ENCODE measurements at regions not wholly inside any gene's neighbourhood (a gene's known extent, or its start where the extent isn't known, plus 50 kb on each side); places are given as distances from the start of the nearest gene placed in this dataset.
"Not testable (repeated sequence)": the region's sequence is repeated elsewhere in the genome, so short reads cannot be mapped to it uniquely, and the experiment has no call there.

GRCh38 chr9:129551393-129551973 is 69.4 kb downstream of the C9orf50 start:
- intact Hi-C loops (cut with DNase I; ENCODE audit: low total_unique reads) = no loop called here
- WGBS, 5 donors = 84 to 93% (median 90%) methylated on average over 3 of the region's 3 CpGs
- H3K9me3 ChIP-seq = no peaks in the 10 kb centered on the region
- H3K4me1 ChIP-seq = peaks cover 6 to 56% (median 33%) of the 10 kb centered on the region in 6 donors
- H3K36me3 ChIP-seq = no peaks in the 10 kb centered on the region
- peaks cover 2 to 58% (median 18%) of the 10 kb centered on the region in 7 donors for H3K27me3 ChIP-seq (replicated peaks in 1 of 7)
- H3K4me3 ChIP-seq = no peak overlapping the region
- no peak overlapping the region for H3K27ac ChIP-seq
- DNase-seq = no peak
- TF ChIP-seq CTCF (IDR thresholded peaks at IDR 0.05 in 8 of 11, conservative IDR thresholded peaks at IDR 0.05 in 3 of 11) (no peak), POLR2AphosphoS5 (IDR thresholded peaks at IDR 0.05) (no peak), POLR2A (IDR thresholded peaks at IDR 0.05) (no peak)

- intact Hi-C loops (cut with DNase I; ENCODE audit: low total_unique reads); H3K36me3 ChIP-seq; DNase-seq; H3K4me3 ChIP-seq; H3K9me3 ChIP-seq: not testable (repeated sequence)
- Histone ChIP-seq H3K27me3 (replicated peaks in 1 of 7) (peaks cover 2 to 58% (median 18%) of the 10 kb centered on the region in 7 donors), H3K27ac (peak overlapping the region in 1 of 8 donors; percentile 75), H3K4me1 (peaks cover 6 to 54% (median 33%) of the 10 kb centered on the region in 6 donors)
- WGBS, 5 donors = 80 to 91% (median 83%) methylated on average over 10 to 11 of the region's 11 CpGs
Measured at GRCh38 chr9:129550977-129551376, 69.9 kb downstream of the C9orf50 start.

- no peaks in the 10 kb centered on the region for H3K36me3 ChIP-seq
- 2 to 5% (median 3%) methylated on average over 38 to 51 of the region's 51 CpGs for WGBS, 5 donors
Measured at GRCh38 chr9:129550199-129550839, 70.6 kb downstream of the C9orf50 start.

GRCh38 chr9:129549684-129550083 is 71.2 kb downstream of the C9orf50 start:
- no peak for DNase-seq
- TF ChIP-seq POLR2AphosphoS5 (IDR thresholded peaks at IDR 0.05) (peak in 1 of 3 donors; percentile 76), POLR2A (IDR thresholded peaks at IDR 0.05) (no peak)
- H3K4me1 ChIP-seq = peaks cover 6 to 48% (median 26%) of the 10 kb centered on the region in 6 donors
- H3K36me3 ChIP-seq = no peaks in the 10 kb centered on the region
- peaks cover 2 to 58% (median 18%) of the 10 kb centered on the region in 7 donors for H3K27me3 ChIP-seq (replicated peaks in 1 of 7)
- H3K27ac ChIP-seq = peak overlapping the region; percentile 19 to 85 (median 82)
- no peaks in the 10 kb centered on the region for H3K9me3 ChIP-seq
- peak overlapping the region; percentile 9 to 66 (median 35) for H3K4me3 ChIP-seq
- WGBS, 5 donors = 28 to 46% (median 33%) methylated on average over 6 to 30 of the region's 30 CpGs
- intact Hi-C loops (cut with DNase I; ENCODE audit: low total_unique reads) = no loop called here

More at GRCh38 chr9:129550199-129550839, 70.6 kb downstream of the C9orf50 start:
- Histone ChIP-seq H3K9me3 (no peaks in the 10 kb centered on the region), H3K4me1 (peaks cover 6 to 54% (median 29%) of the 10 kb centered on the region in 6 donors), H3K4me3 (peak overlapping the region; percentile 9 to 66 (median 35)), H3K27ac (peak overlapping the region; percentile 19 to 85 (median 82)), H3K27me3 (replicated peaks in 1 of 7) (peaks cover 2 to 58% (median 18%) of the 10 kb centered on the region in 7 donors)
- peak; percentile 91 for DNase-seq
- intact Hi-C loops (cut with DNase I; ENCODE audit: low total_unique reads) = no loop called here
- TF ChIP-seq CTCF (IDR thresholded peaks at IDR 0.05 in 8 of 11, conservative IDR thresholded peaks at IDR 0.05 in 3 of 11) = no peak
- peak in 2 of 3 donors; percentile 53 to 66 for TF ChIP-seq POLR2AphosphoS5 (IDR thresholded peaks at IDR 0.05)
- TF ChIP-seq POLR2A (IDR thresholded peaks at IDR 0.05) = no peak

- intact Hi-C loops (cut with DNase I; ENCODE audit: low total_unique reads) = no loop called here
- H3K4me1 ChIP-seq = peaks cover 6 to 43% (median 24%) of the 10 kb centered on the region in 6 donors
- H3K4me3 ChIP-seq = peak overlapping the region in 1 of 8 donors; percentile 66
- H3K27ac ChIP-seq = peak overlapping the region in 7 of 8 donors; percentile 75 to 85 (median 82)
- no peak for DNase-seq
- WGBS, 5 donors = 66 to 80% (median 75%) methylated on average over 5 to 7 of the region's 7 CpGs
- no peaks in the 10 kb centered on the region for H3K36me3 ChIP-seq
- TF ChIP-seq CTCF (IDR thresholded peaks at IDR 0.05 in 8 of 11, conservative IDR thresholded peaks at IDR 0.05 in 3 of 11) (no peak), POLR2AphosphoS5 (IDR thresholded peaks at IDR 0.05) (no peak)
- peaks cover 2 to 58% (median 18%) of the 10 kb centered on the region in 7 donors for H3K27me3 ChIP-seq (replicated peaks in 1 of 7)
- no peaks in the 10 kb centered on the region for H3K9me3 ChIP-seq
Measured at GRCh38 chr9:129549139-129549538, 71.8 kb downstream of the C9orf50 start.
